Ureter (tissue), 1 donor: ENCODE measurements at regions not wholly inside any gene's neighbourhood (a gene's known extent, or its start where the extent isn't known, plus 50 kb on each side); places are given as distances from the start of the nearest gene placed in this dataset.
"Not testable (repeated sequence)": the region's sequence is repeated elsewhere in the genome, so short reads cannot be mapped to it uniquely, and the experiment has no call there.

Experiments
- DNase-seq: peaks from one replicate; pipeline ENCODE4 v3.0.0-alpha.2; 2020; ENCODE audit warnings: low spot score
- donor health status: DM: yes; HTN: yes; CAD: no.

DNA sequence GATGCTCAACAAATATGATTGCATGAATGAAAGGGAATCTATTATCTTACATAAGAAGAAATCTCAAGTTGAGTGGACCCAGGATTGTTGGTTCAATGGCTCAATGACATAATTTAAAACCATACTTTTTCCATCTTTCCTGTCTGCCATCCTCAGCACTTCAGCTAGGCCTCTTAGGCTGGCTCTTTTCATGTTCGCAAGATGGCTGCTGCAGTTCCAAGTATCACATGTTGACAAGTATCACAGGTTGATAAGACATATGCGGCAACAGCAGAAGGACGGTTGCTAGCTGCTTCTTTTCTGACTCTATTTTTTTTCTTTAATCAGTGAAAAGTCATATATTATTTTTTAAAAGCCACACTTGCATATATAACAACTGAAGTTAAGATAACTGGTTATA, 79.0 kb upstream of the CDK6 start:
- no peak for DNase-seq

DNA sequence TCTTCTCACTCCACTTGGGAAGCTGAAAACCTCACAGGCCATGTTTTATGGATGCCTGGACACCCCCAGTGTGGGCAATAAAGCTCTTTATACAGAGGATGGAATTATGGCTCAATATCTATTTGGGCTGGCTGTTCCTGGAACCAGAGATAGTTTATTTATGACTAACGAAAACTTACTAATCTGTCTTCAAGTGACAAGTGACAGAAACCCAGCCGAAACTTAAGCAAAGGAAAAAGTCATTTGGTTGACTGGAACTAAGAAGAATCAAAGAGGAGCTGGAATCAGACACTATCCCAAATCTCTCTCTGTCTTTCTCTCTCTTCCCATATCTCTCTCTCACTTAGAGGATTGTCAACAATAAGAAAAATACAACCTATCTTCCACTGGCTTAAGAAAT, 78.3 kb upstream of the CDK6 start:
- DNase-seq: no peak

DNA sequence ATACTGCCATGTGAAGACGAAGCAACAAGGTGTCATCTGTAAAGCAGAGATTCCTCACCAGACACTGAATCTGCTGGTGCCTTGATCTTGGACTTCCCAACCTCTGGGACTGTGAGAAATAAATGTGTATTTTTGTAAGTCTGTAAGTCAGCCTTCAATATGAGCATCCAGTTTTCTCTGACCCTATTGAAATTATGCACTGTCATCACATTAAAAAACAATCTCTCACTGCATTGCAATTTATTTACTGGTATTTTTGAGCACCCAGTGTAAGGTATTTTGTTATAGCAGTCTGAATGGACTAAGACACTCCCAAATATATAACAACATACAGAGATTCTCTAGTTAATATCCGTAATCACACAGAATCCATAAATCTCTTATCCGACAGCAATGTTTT, 77.5 kb upstream of the CDK6 start:
- DNase-seq: no peak

DNA sequence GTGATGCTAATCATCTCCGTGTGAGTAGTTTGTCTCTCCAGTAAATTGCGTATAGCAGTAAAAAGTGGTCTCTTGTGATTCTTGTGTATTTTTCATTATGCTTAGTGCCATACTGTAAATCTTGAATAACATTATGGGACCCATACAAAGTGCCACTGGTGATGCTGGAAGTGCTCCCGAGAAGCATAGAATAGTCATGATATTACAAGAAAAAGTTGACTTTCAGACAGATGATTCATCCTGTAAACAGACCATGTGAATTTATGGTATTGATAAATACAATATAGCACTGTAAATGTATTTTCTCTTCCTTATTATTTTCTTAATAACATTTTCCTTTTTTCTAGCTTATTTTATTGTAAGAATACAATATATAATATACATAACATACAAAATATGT, 74.6 kb upstream of the CDK6 start:
- DNase-seq: no peak

DNA sequence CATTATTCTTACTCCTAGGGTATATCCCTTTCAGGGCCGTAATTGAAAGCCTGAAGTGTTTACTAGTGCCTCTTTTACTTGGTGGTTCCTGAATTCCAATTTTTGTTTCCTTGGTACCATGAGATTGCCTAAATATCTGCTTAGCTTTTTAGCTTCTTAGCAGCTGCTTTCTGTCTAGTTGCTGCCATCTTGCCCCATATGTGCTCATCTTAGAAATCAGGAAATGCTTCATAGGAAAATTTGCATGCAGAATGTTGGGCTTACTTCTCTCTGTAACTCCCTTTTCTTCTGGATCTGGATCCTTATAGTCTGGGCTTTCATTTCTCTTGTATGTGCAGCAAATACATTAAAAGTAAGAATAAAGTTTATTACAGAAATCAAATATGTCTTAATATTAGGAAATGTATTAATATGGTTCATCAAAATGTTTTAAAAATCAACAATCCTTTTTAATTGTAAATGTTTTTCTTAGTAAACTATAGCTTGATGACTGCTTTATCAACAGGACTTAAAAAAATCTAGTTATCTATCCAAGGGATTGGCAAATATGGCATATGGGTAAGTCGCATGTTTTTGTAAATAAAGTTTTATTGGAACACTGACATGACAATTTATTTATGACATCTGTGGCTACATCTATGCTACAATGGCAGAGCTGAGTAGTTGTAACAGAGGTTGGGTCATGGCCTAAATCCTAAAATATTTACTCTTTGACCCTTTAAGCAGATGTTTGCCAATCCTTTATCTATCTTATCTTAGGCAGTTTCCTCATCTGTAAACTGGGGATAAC, 73.5 kb upstream of the CDK6 start:
- DNase-seq: no peak

DNA sequence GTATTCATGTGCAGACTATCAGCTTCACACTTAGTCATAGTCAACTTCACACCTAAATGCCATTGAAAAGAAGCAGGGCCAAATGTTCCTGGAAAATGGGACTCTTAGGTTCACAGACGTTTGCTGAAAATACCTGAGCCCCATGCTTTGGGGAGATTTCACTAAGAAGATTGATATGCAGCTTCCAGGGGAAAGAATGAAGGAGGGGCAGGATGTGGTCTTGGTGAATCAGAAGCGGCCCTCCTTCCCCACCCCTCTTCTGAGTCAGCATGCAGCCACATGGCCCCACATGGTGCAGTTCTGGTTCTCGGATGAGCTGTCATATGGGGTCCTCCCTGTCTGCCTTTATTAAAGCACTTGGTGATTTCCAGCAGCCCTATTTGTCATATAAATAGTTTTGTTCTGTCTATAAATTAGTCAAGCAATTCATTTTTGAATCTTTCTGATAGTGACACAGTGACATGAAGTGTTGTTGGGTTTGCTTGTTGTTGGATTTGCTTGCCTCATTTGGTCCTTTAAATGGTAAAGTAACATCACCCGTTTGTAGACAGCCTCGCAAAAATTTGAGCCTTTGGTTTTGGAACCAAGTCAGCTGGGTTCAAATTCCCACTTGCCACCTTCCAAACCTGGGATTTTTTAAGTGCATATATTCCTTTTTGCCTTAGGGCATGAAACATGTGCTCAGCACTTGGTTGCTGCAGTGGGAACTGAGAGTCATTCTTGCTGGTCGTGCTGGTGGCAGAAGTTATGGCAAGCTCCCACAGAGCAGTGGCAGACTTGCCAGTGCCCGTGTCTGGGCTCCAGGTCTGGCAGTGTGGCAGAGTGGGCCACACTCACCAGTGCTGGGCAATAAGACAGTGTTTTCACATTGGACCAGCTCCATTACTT, 68.1 kb upstream of the CDK6 start:
- DNase-seq: no peak

DNA sequence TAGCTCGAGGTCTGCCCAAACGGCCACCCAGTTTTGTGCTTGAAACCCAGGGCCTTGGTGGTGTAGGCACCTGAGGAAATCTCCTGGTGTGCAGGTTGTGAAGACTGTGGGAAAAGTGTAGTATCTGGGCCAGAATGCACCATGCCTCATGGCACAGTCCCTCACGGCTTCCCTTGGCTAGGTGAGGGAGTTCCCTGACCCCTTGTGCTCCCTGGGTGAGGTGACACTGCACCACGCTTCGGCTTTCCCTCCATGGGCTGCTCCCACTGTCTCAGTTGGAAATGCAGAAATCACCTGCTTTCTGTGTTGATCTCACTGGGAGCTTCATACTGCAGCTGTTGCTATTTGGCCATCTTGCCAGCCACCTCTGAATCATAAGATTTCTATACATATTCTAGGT, 62.4 kb upstream of the CDK6 start:
- no peak for DNase-seq

DNA sequence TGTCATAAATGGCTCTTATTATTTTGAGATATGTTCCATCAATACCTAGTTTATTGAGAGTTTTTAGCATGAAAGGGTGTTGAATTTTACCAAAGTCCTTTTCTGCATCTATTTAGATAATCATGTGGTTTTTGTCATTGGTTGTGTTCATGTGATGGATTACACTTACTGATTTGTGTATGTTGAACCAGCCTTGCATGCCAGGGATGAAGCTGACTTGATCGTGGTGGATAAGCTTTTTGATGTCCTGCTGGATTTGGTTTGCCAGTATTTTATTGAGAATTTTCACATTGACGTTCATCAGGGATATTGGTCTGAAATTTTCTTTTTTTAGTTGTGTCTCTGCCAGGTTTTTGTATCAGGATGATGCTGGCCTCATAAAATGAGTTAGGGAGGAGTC, 58.5 kb upstream of the CDK6 start:
- not testable (repeated sequence) for DNase-seq

DNA sequence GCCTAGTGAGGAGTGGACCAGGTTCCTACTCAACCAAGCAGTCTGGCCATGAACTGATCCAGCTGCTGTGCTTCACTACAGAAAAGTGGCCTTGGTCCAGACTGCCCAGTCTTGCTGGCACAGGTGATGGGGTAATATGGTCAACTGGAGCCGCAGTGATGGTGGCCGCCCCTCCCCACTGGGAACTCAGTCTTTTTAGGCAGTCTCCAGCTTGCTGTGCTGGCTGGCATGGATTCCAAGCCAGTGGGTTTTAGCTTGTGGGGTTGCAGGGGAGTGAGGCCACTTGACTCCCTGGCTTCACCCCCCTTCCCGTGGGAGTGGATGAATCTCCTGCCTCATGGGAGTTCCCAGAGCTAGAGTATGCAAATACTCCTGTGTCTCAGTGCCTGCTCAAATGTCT, 52.7 kb upstream of the CDK6 start:
- no peak for DNase-seq
